Retinal pigment epithelial cell (primary cell): ENCODE measurements at regions not wholly inside any gene's neighbourhood (a gene's known extent, or its start where the extent isn't known, plus 50 kb on each side); places are given as distances from the start of the nearest gene placed in this dataset.

ENCODE experiments used
- DNase-seq: peaks from one replicate; pipeline ENCODE4 v3.0.0-alpha.2; 2010; ENCODE audit warnings: low read depth
- H3K4me3 ChIP-seq: 2 replicates; pipeline ENCODE4 v1.5.1; 2011; ENCODE audit warnings: mild to moderate bottlenecking, low read length, control low read depth, moderate library complexity
- CTCF ChIP-seq: conservative IDR thresholded peaks from 2 replicates; pipeline ENCODE4 v1.5.1; 2011; ENCODE audit warnings: low read depth, low read length, control low read depth, inconsistent platforms

- H3K4me3 ChIP-seq = no peak overlapping the region
- DNase-seq = peak; percentile 82
- TF ChIP-seq CTCF = no peak
Observed at GRCh38 chr5:28374492-28374967, 1336.1 kb upstream of the CDH9 start.

GRCh38 chr5:28370896-28371295 is 1332.5 kb upstream of the CDH9 start:
- DNase-seq = no peak

GRCh38 chr5:28369418-28369817 is 1331.0 kb upstream of the CDH9 start:
- DNase-seq = no peak
- H3K4me3 ChIP-seq = no peak overlapping the region
- no peak for TF ChIP-seq CTCF

More at GRCh38 chr5:28370896-28371295, 1332.5 kb upstream of the CDH9 start:
- no peak for TF ChIP-seq CTCF
- H3K4me3 ChIP-seq = no peak overlapping the region

GRCh38 chr5:28355831-28356230 is 1317.4 kb upstream of the CDH9 start:
- DNase-seq = no peak
- no peak overlapping the region for H3K4me3 ChIP-seq
- TF ChIP-seq CTCF = no peak

GRCh38 chr5:28346696-28347095 is 1308.3 kb upstream of the CDH9 start:
- no peak overlapping the region for H3K4me3 ChIP-seq
- no peak for TF ChIP-seq CTCF
- no peak for DNase-seq

- peak; percentile 48 for TF ChIP-seq CTCF
- DNase-seq = no peak
Observed at GRCh38 chr5:28344836-28345433, 1306.5 kb upstream of the CDH9 start.

GRCh38 chr5:28329176-28329575 is 1290.8 kb upstream of the CDH9 start:
- no peak for TF ChIP-seq CTCF
- H3K4me3 ChIP-seq = no peak overlapping the region
- no peak for DNase-seq

More at GRCh38 chr5:28344836-28345433, 1306.5 kb upstream of the CDH9 start:
- H3K4me3 ChIP-seq = no peak overlapping the region
